SK-N-SH (cell line): ENCODE measurements at regions not wholly inside any gene's neighbourhood (a gene's known extent, or its start where the extent isn't known, plus 50 kb on each side); places are given as distances from the start of the nearest gene placed in this dataset.

Experiments used
- CHD2 ChIP-seq: fragments of 150-350 bp; IDR thresholded peaks from 2 replicates; pipeline ENCODE4 v1.6.1; 2018; ENCODE audit warnings: low read length; ENCODE audit not compliant: partially characterized antibody
- POLR2AphosphoS5 ChIP-seq: IDR thresholded peaks from 2 replicates; pipeline ENCODE4 v1.6.1; 2012; ENCODE audit warnings: low read depth, low read length
- TF ChIP-seq, protein P1 (sequence below): IDR thresholded peaks from 2 replicates; pipeline ENCODE4 v1.4.0; 2012; ENCODE audit warnings: low read depth, borderline replicate concordance
- TF ChIP-seq, protein P2 (sequence below): fragments of 200-600 bp; sonication (generic); IDR thresholded peaks from 2 replicates; pipeline ENCODE4 v1.6.1; 2017; ENCODE audit warnings: antibody characterized with exemption, mild to moderate bottlenecking, moderate library complexity

DNA sequence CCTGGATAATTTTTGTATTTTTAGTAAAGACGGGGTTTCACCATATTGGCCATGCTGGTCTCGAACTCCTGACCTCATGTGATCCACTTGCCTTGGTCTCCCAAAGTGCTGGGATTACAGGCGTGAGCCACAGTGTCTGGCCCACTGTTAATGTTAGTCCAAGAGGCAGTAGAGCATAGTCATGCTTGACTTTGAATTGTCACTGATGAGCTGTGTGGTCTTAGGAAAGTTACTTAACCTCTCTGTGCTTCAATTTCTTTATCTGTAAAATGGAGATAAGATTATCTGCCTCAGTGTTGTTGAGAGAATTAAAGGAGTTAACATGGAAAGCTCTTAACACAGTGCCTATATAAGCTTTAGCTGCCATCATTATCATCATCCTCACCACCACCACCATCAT is 78.1 kb downstream of the TBX3 start:
- TF ChIP-seq, protein P1, sequence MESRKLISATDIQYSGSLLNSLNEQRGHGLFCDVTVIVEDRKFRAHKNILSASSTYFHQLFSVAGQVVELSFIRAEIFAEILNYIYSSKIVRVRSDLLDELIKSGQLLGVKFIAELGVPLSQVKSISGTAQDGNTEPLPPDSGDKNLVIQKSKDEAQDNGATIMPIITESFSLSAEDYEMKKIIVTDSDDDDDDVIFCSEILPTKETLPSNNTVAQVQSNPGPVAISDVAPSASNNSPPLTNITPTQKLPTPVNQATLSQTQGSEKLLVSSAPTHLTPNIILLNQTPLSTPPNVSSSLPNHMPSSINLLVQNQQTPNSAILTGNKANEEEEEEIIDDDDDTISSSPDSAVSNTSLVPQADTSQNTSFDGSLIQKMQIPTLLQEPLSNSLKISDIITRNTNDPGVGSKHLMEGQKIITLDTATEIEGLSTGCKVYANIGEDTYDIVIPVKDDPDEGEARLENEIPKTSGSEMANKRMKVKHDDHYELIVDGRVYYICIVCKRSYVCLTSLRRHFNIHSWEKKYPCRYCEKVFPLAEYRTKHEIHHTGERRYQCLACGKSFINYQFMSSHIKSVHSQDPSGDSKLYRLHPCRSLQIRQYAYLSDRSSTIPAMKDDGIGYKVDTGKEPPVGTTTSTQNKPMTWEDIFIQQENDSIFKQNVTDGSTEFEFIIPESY = no peak
- TF ChIP-seq POLR2AphosphoS5 (no peak), CHD2 (no peak)
- TF ChIP-seq, protein P2, sequence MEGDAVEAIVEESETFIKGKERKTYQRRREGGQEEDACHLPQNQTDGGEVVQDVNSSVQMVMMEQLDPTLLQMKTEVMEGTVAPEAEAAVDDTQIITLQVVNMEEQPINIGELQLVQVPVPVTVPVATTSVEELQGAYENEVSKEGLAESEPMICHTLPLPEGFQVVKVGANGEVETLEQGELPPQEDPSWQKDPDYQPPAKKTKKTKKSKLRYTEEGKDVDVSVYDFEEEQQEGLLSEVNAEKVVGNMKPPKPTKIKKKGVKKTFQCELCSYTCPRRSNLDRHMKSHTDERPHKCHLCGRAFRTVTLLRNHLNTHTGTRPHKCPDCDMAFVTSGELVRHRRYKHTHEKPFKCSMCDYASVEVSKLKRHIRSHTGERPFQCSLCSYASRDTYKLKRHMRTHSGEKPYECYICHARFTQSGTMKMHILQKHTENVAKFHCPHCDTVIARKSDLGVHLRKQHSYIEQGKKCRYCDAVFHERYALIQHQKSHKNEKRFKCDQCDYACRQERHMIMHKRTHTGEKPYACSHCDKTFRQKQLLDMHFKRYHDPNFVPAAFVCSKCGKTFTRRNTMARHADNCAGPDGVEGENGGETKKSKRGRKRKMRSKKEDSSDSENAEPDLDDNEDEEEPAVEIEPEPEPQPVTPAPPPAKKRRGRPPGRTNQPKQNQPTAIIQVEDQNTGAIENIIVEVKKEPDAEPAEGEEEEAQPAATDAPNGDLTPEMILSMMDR = no peak
